ENCODE measurements at regions not wholly inside any gene's neighbourhood (a gene's known extent, or its start where the extent isn't known, plus 50 kb on each side); places are given as distances from the start of the nearest gene placed in this dataset.
"Not testable (repeated sequence)": the region's sequence is repeated elsewhere in the genome, so short reads cannot be mapped to it uniquely, and the experiment has no call there.

- no peak overlapping the region for H3K4me3 ChIP-seq (ENCODE audit: low read depth, low read length)
- DNase-seq (ENCODE audit: low read depth): no peak
- TF ChIP-seq CTCF (IDR thresholded peaks at IDR 0.05; ENCODE audit: insufficient read depth, low read depth, low read length, missing control alignments): no peak
These were observed 213.5 kb upstream of the PIEZO2 start for GRCh38 chr18:11362856-11363255.

GRCh38 chr18:11361862-11362261 lies 212.5 kb upstream of the PIEZO2 start:
- DNase-seq (ENCODE audit: low read depth); H3K4me3 ChIP-seq (ENCODE audit: low read depth, low read length): not testable (repeated sequence)

GRCh38 chr18:11357678-11358077 lies 208.3 kb upstream of the PIEZO2 start:
- no peak for DNase-seq (ENCODE audit: low read depth)
- H3K4me3 ChIP-seq (ENCODE audit: low read depth, low read length): no peak overlapping the region
- no peak for TF ChIP-seq CTCF (IDR thresholded peaks at IDR 0.05; ENCODE audit: insufficient read depth, low read depth, low read length, missing control alignments)

- DNase-seq (ENCODE audit: low read depth); H3K4me3 ChIP-seq (ENCODE audit: low read depth, low read length): not testable (repeated sequence)
These were observed 195.2 kb upstream of the PIEZO2 start for GRCh38 chr18:11344576-11344975.

DNA sequence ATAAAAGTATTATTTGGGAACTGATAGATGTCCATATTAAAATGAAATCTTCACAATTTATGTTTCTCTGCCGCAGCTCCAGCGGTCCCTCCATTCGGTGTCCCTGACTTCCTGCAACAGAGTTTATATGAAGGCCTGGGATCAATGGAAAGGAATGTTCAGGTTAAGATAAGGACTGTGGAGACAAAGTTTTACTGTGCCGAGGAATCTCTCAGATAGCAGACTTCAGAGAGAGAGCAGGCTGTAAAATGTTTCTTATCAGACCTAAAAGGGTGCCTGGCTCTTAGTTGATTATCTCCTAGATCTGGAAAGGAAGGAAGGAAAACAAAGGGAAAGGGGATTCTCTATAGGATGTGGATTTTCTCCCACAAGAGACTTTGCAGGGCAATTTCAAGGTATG lies 193.7 kb upstream of the PIEZO2 start:
- no peak for TF ChIP-seq CTCF (IDR thresholded peaks at IDR 0.05; ENCODE audit: insufficient read depth, low read depth, low read length, missing control alignments)
- no peak overlapping the region for H3K4me3 ChIP-seq (ENCODE audit: low read depth, low read length)
- no peak for DNase-seq (ENCODE audit: low read depth)

GRCh38 chr18:11342115-11342514 lies 192.7 kb upstream of the PIEZO2 start:
- H3K4me3 ChIP-seq (ENCODE audit: low read depth, low read length); DNase-seq (ENCODE audit: low read depth): not testable (repeated sequence)

DNA sequence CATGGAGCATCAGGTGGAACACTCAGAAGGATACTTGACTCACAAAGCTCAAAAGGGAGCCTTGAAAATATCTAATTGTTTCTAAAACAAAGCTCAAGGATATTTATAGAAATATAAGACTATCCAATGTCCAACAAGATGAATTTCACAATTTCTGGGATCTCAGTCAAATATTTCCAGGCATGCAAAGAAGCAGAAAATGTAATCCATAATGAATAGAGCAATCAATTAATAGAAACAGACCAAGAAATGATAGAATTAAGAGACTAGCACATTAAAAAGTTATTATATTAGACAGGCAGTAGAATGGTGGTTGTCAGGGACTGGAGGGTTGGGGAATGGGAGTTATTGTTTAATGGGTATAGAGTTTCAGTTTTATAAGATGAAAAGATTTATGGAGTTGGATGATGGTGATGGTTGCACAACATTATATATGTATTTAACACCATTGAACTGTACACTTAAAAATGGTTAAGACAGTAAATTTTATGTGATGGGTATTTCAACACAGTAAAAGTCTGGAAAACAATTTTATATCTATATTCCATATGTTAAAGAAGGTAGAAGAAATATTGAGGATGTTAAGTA lies 189.9 kb upstream of the PIEZO2 start:
- no peak overlapping the region for H3K4me3 ChIP-seq (ENCODE audit: low read depth, low read length)
- DNase-seq (ENCODE audit: low read depth): no peak
- TF ChIP-seq CTCF (IDR thresholded peaks at IDR 0.05; ENCODE audit: insufficient read depth, low read depth, low read length, missing control alignments): no peak

DNA sequence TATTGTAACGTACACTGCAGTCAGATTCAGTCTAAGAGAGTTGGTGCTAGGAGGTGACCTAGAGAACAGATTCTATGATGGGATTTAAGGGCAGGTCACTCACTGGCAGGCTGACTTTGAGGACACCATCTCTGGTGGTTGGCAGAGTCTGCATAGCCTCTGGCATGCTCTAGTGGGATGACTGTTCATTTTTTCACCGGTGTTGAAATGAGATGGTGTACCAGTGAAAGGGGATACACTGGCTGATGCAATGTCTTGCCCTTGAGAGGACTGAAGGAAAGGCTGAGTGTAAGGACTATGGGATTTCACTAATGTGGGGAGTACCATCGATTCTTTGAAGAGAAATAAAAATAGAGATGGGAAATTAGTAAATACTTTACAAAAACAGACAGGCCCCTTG lies 186.9 kb upstream of the PIEZO2 start:
- DNase-seq (ENCODE audit: low read depth): no peak
- H3K4me3 ChIP-seq (ENCODE audit: low read depth, low read length): no peak overlapping the region
- TF ChIP-seq CTCF (IDR thresholded peaks at IDR 0.05; ENCODE audit: insufficient read depth, low read depth, low read length, missing control alignments): no peak
